ENCODE measurements at regions not wholly inside any gene's neighbourhood (a gene's known extent, or its start where the extent isn't known, plus 50 kb on each side); places are given as distances from the start of the nearest gene placed in this dataset.

GRCh38 chr2:21696900-21697299 lies 573.1 kb downstream of the TDRD15 start:
- Histone ChIP-seq H3K9me3 (ENCODE audit: control insufficient read depth in 5 of 5, low read length in 5 of 5) (no peaks in the 10 kb centered on the region), H3K36me3 (ENCODE audit: control insufficient read depth in 5 of 5, insufficient read depth in 5 of 5, low read length in 5 of 5) (no peaks in the 10 kb centered on the region), H3K4me3 (ENCODE audit: low read depth in 1 of 5, low read length in 5 of 5) (no peak overlapping the region), H3K9ac (ENCODE audit: low read length in 5 of 5) (no peak overlapping the region), H3K4me1 (ENCODE audit: control insufficient read depth in 5 of 5, insufficient read depth in 5 of 5, low read length in 5 of 5) (no peaks in the 10 kb centered on the region), H3K27ac (ENCODE audit: low read depth, low read length) (no peak overlapping the region), H3K27me3 (ENCODE audit: control insufficient read depth in 5 of 5, insufficient read depth in 4 of 5, low read length in 5 of 5) (no peaks in the 10 kb centered on the region)

GRCh38 chr2:21700644-21701043 lies 576.9 kb downstream of the TDRD15 start:
- Histone ChIP-seq H3K4me3 (ENCODE audit: low read depth in 1 of 5, low read length in 5 of 5) (no peak overlapping the region), H3K36me3 (ENCODE audit: control insufficient read depth in 5 of 5, insufficient read depth in 5 of 5, low read length in 5 of 5) (no peaks in the 10 kb centered on the region), H3K27me3 (ENCODE audit: control insufficient read depth in 5 of 5, insufficient read depth in 4 of 5, low read length in 5 of 5) (no peaks in the 10 kb centered on the region), H3K9ac (ENCODE audit: low read length in 5 of 5) (no peak overlapping the region), H3K9me3 (ENCODE audit: control insufficient read depth in 5 of 5, low read length in 5 of 5) (no peaks in the 10 kb centered on the region), H3K4me1 (ENCODE audit: control insufficient read depth in 5 of 5, insufficient read depth in 5 of 5, low read length in 5 of 5) (no peaks in the 10 kb centered on the region), H3K27ac (ENCODE audit: low read depth, low read length) (no peak overlapping the region)

GRCh38 chr2:21710031-21710430 lies 586.3 kb downstream of the TDRD15 start:
- no peaks in the 10 kb centered on the region for H3K4me1 ChIP-seq (ENCODE audit: control insufficient read depth in 5 of 5, insufficient read depth in 5 of 5, low read length in 5 of 5)
- no peaks in the 10 kb centered on the region for H3K27me3 ChIP-seq (ENCODE audit: control insufficient read depth in 5 of 5, insufficient read depth in 4 of 5, low read length in 5 of 5)
- H3K9me3 ChIP-seq (ENCODE audit: control insufficient read depth in 5 of 5, low read length in 5 of 5): peaks cover 0 to 2% (median 0%) of the 10 kb centered on the region in 5 donors
- no peak overlapping the region for H3K4me3 ChIP-seq (ENCODE audit: low read depth in 1 of 5, low read length in 5 of 5)
- H3K9ac ChIP-seq (ENCODE audit: low read length in 5 of 5): no peak overlapping the region
- no peak overlapping the region for H3K27ac ChIP-seq (ENCODE audit: low read depth, low read length)
- no peaks in the 10 kb centered on the region for H3K36me3 ChIP-seq (ENCODE audit: control insufficient read depth in 5 of 5, insufficient read depth in 5 of 5, low read length in 5 of 5)

- Histone ChIP-seq H3K36me3 (ENCODE audit: control insufficient read depth in 5 of 5, insufficient read depth in 5 of 5, low read length in 5 of 5) (no peaks in the 10 kb centered on the region), H3K4me1 (ENCODE audit: control insufficient read depth in 5 of 5, insufficient read depth in 5 of 5, low read length in 5 of 5) (no peaks in the 10 kb centered on the region), H3K27me3 (ENCODE audit: control insufficient read depth in 5 of 5, insufficient read depth in 4 of 5, low read length in 5 of 5) (no peaks in the 10 kb centered on the region), H3K9me3 (ENCODE audit: control insufficient read depth in 5 of 5, low read length in 5 of 5) (peaks cover 0 to 2% (median 0%) of the 10 kb centered on the region in 5 donors), H3K27ac (ENCODE audit: low read depth, low read length) (no peak overlapping the region), H3K4me3 (ENCODE audit: low read depth in 1 of 5, low read length in 5 of 5) (no peak overlapping the region), H3K9ac (ENCODE audit: low read length in 5 of 5) (no peak overlapping the region)
Observed at GRCh38 chr2:21710496-21710895, 586.7 kb downstream of the TDRD15 start.

- Histone ChIP-seq H3K9ac (ENCODE audit: low read length in 5 of 5) (no peak overlapping the region), H3K27me3 (ENCODE audit: control insufficient read depth in 5 of 5, insufficient read depth in 4 of 5, low read length in 5 of 5) (no peaks in the 10 kb centered on the region), H3K9me3 (ENCODE audit: control insufficient read depth in 5 of 5, low read length in 5 of 5) (no peaks in the 10 kb centered on the region)
Observed at GRCh38 chr2:21715887-21716286, 592.1 kb downstream of the TDRD15 start.

GRCh38 chr2:21727101-21727500 lies 603.3 kb downstream of the TDRD15 start:
- H3K9me3 ChIP-seq (ENCODE audit: control insufficient read depth in 5 of 5, low read length in 5 of 5): no peaks in the 10 kb centered on the region
- no peaks in the 10 kb centered on the region for H3K36me3 ChIP-seq (ENCODE audit: control insufficient read depth in 5 of 5, insufficient read depth in 5 of 5, low read length in 5 of 5)
- no peaks in the 10 kb centered on the region for H3K4me1 ChIP-seq (ENCODE audit: control insufficient read depth in 5 of 5, insufficient read depth in 5 of 5, low read length in 5 of 5)
- H3K27me3 ChIP-seq (ENCODE audit: control insufficient read depth in 5 of 5, insufficient read depth in 4 of 5, low read length in 5 of 5): no peaks in the 10 kb centered on the region
- H3K4me3 ChIP-seq (ENCODE audit: low read depth in 1 of 5, low read length in 5 of 5): no peak overlapping the region
- H3K9ac ChIP-seq (ENCODE audit: low read length in 5 of 5): no peak overlapping the region
- no peak overlapping the region for H3K27ac ChIP-seq (ENCODE audit: low read depth, low read length)

More at GRCh38 chr2:21715887-21716286, 592.1 kb downstream of the TDRD15 start:
- Histone ChIP-seq H3K27ac (ENCODE audit: low read depth, low read length) (no peak overlapping the region), H3K36me3 (ENCODE audit: control insufficient read depth in 5 of 5, insufficient read depth in 5 of 5, low read length in 5 of 5) (no peaks in the 10 kb centered on the region), H3K4me1 (ENCODE audit: control insufficient read depth in 5 of 5, insufficient read depth in 5 of 5, low read length in 5 of 5) (no peaks in the 10 kb centered on the region), H3K4me3 (ENCODE audit: low read depth in 1 of 5, low read length in 5 of 5) (no peak overlapping the region)

GRCh38 chr2:21728133-21728532 lies 604.4 kb downstream of the TDRD15 start:
- H3K9me3 ChIP-seq (ENCODE audit: control insufficient read depth in 5 of 5, low read length in 5 of 5): no peaks in the 10 kb centered on the region
- no peaks in the 10 kb centered on the region for H3K4me1 ChIP-seq (ENCODE audit: control insufficient read depth in 5 of 5, insufficient read depth in 5 of 5, low read length in 5 of 5)
- no peak overlapping the region for H3K27ac ChIP-seq (ENCODE audit: low read depth, low read length)
- H3K9ac ChIP-seq (ENCODE audit: low read length in 5 of 5): no peak overlapping the region
- no peaks in the 10 kb centered on the region for H3K27me3 ChIP-seq (ENCODE audit: control insufficient read depth in 5 of 5, insufficient read depth in 4 of 5, low read length in 5 of 5)
- no peaks in the 10 kb centered on the region for H3K36me3 ChIP-seq (ENCODE audit: control insufficient read depth in 5 of 5, insufficient read depth in 5 of 5, low read length in 5 of 5)
- H3K4me3 ChIP-seq (ENCODE audit: low read depth in 1 of 5, low read length in 5 of 5): no peak overlapping the region

- Histone ChIP-seq H3K27ac (ENCODE audit: low read depth, low read length) (no peak overlapping the region), H3K9me3 (ENCODE audit: control insufficient read depth in 5 of 5, low read length in 5 of 5) (peaks cover 0 to 4% (median 0%) of the 10 kb centered on the region in 5 donors), H3K27me3 (ENCODE audit: control insufficient read depth in 5 of 5, insufficient read depth in 4 of 5, low read length in 5 of 5) (no peaks in the 10 kb centered on the region), H3K9ac (ENCODE audit: low read length in 5 of 5) (no peak overlapping the region), H3K4me3 (ENCODE audit: low read depth in 1 of 5, low read length in 5 of 5) (no peak overlapping the region), H3K36me3 (ENCODE audit: control insufficient read depth in 5 of 5, insufficient read depth in 5 of 5, low read length in 5 of 5) (no peaks in the 10 kb centered on the region), H3K4me1 (ENCODE audit: control insufficient read depth in 5 of 5, insufficient read depth in 5 of 5, low read length in 5 of 5) (no peaks in the 10 kb centered on the region)
Observed at GRCh38 chr2:21730141-21730540, 606.4 kb downstream of the TDRD15 start.

- no peak overlapping the region for H3K9ac ChIP-seq (ENCODE audit: low read length in 5 of 5)
- H3K4me1 ChIP-seq (ENCODE audit: control insufficient read depth in 5 of 5, insufficient read depth in 5 of 5, low read length in 5 of 5): no peaks in the 10 kb centered on the region
- H3K27me3 ChIP-seq (ENCODE audit: control insufficient read depth in 5 of 5, insufficient read depth in 4 of 5, low read length in 5 of 5): no peaks in the 10 kb centered on the region
- H3K36me3 ChIP-seq (ENCODE audit: control insufficient read depth in 5 of 5, insufficient read depth in 5 of 5, low read length in 5 of 5): no peaks in the 10 kb centered on the region
- H3K27ac ChIP-seq (ENCODE audit: low read depth, low read length): no peak overlapping the region
- H3K4me3 ChIP-seq (ENCODE audit: low read depth in 1 of 5, low read length in 5 of 5): no peak overlapping the region
- H3K9me3 ChIP-seq (ENCODE audit: control insufficient read depth in 5 of 5, low read length in 5 of 5): no peaks in the 10 kb centered on the region
Observed at GRCh38 chr2:21740484-21740883, 616.7 kb downstream of the TDRD15 start.

- Histone ChIP-seq H3K27me3 (ENCODE audit: control insufficient read depth in 5 of 5, insufficient read depth in 4 of 5, low read length in 5 of 5) (no peaks in the 10 kb centered on the region), H3K36me3 (ENCODE audit: control insufficient read depth in 5 of 5, insufficient read depth in 5 of 5, low read length in 5 of 5) (no peaks in the 10 kb centered on the region), H3K27ac (ENCODE audit: low read depth, low read length) (no peak overlapping the region), H3K4me3 (ENCODE audit: low read depth in 1 of 5, low read length in 5 of 5) (no peak overlapping the region), H3K9ac (ENCODE audit: low read length in 5 of 5) (no peak overlapping the region), H3K4me1 (ENCODE audit: control insufficient read depth in 5 of 5, insufficient read depth in 5 of 5, low read length in 5 of 5) (no peaks in the 10 kb centered on the region), H3K9me3 (ENCODE audit: control insufficient read depth in 5 of 5, low read length in 5 of 5) (peaks cover 0 to 12% (median 0%) of the 10 kb centered on the region in 5 donors)
Observed at GRCh38 chr2:21746499-21746898, 622.7 kb downstream of the TDRD15 start.

GRCh38 chr2:21748501-21748900 lies 624.7 kb downstream of the TDRD15 start:
- no peak overlapping the region for H3K27ac ChIP-seq (ENCODE audit: low read depth, low read length)
- H3K36me3 ChIP-seq (ENCODE audit: control insufficient read depth in 5 of 5, insufficient read depth in 5 of 5, low read length in 5 of 5): no peaks in the 10 kb centered on the region
- no peak overlapping the region for H3K4me3 ChIP-seq (ENCODE audit: low read depth in 1 of 5, low read length in 5 of 5)
- peaks cover 0 to 12% (median 0%) of the 10 kb centered on the region in 5 donors for H3K9me3 ChIP-seq (ENCODE audit: control insufficient read depth in 5 of 5, low read length in 5 of 5)
- no peaks in the 10 kb centered on the region for H3K27me3 ChIP-seq (ENCODE audit: control insufficient read depth in 5 of 5, insufficient read depth in 4 of 5, low read length in 5 of 5)
- H3K9ac ChIP-seq (ENCODE audit: low read length in 5 of 5): no peak overlapping the region
- H3K4me1 ChIP-seq (ENCODE audit: control insufficient read depth in 5 of 5, insufficient read depth in 5 of 5, low read length in 5 of 5): no peaks in the 10 kb centered on the region
